HCT116 (cell line): ENCODE measurements at regions not wholly inside any gene's neighbourhood (a gene's known extent, or its start where the extent isn't known, plus 50 kb on each side); places are given as distances from the start of the nearest gene placed in this dataset.

Source experiments
- ATAC-seq: fragments of 200-7000 bp; cut with Tn5 transposase; 2 replicates; pipeline ENCODE4 v1.9.1; 2020; ENCODE audit warnings: mild to moderate bottlenecking, moderate library complexity
- BruUV-seq: library from RNA; stranded (reverse); fragments of 400-500 nt; replicated peaks from 2 replicates; lab custom pipeline; 2021; lab: Mats Ljungman, UMichigan
- CTCF ChIA-PET: fragments of 300-600 bp; sonication (Branson Sonifier 250); formaldehyde crosslinking; loops from one replicate; lab custom pipeline; 2021; ENCODE audit warnings: antibody characterized with exemption; lab: Charles Lee
- POLR2A ChIA-PET: fragments of 300-600, 350-600 bp; sonication (Branson Sonifier 250); formaldehyde crosslinking; loops from one replicate; lab custom pipeline; 2021; ENCODE audit warnings: antibody characterized with exemption; lab: Charles Lee
- RAD21 ChIA-PET, 2 experiments: fragments of 300-600 bp; sonication (Branson Sonifier 250); formaldehyde crosslinking; loops; one replicate each; lab custom pipeline; 2023; ENCODE audit warnings: low total read pairs in 2 of 2; ENCODE audit not compliant: uncharacterized antibody in 2 of 2, unreplicated experiment in 2 of 2, low non-redundant PET in 1 of 2; lab: Charles Lee
- DNase-seq: peaks from one replicate; pipeline ENCODE4 v3.0.0-alpha.2; 2010; ENCODE audit warnings: low read depth, low spot score
- H2AFZ ChIP-seq: fragments of 200-600 bp; shearing (Covaris generic), sonication (generic); 2 replicates; pipeline ENCODE4 v1.6.1; 2017; ENCODE audit warnings: low read depth, mixed run types, mixed read lengths, antibody characterized with exemption, low read length; ENCODE audit not compliant: poor library complexity, severe bottlenecking
- H3K27ac ChIP-seq: 2 replicates; pipeline ENCODE4 v1.5.1; 2012; ENCODE audit warnings: low read depth, low read length
- H3K27me3 ChIP-seq: fragments of 200-600 bp; sonication (generic); 2 replicates; pipeline ENCODE4 v1.6.1; 2016; ENCODE audit warnings: mixed run types, low read length, mixed read lengths; ENCODE audit not compliant: insufficient read depth
- H3K36me3 ChIP-seq, 2 experiments: fragments of 200-500 bp in 1 of 2; fragments of 200-600 bp in 1 of 2; sonication (Bioruptor generic) in 1 of 2; sonication (generic) in 1 of 2; 2 replicates each; pipeline versions ENCODE4 v1.5.1 to v1.6.1; 2014 to 2016; ENCODE audit warnings: low read length in 2 of 2, inconsistent platforms in 1 of 2, mixed read lengths in 1 of 2, mixed run types in 1 of 2; ENCODE audit not compliant: insufficient read depth in 2 of 2, control insufficient read depth in 1 of 2
- H3K4me1 ChIP-seq, 2 experiments: fragments of 200-600 bp in 1 of 2; sonication (generic) in 1 of 2; 2 replicates each; pipeline versions ENCODE4 v1.5.1 to v1.6.1; 2012 to 2017; ENCODE audit warnings: low read length in 2 of 2, inconsistent platforms in 1 of 2, mild to moderate bottlenecking in 1 of 2, mixed read lengths in 1 of 2, mixed run types in 1 of 2, moderate library complexity in 1 of 2; ENCODE audit not compliant: insufficient read depth in 2 of 2, control insufficient read depth in 1 of 2
- H3K4me2 ChIP-seq: fragments of 200-600 bp; sonication (generic); 2 replicates; pipeline ENCODE4 v1.6.1; 2017; ENCODE audit warnings: mixed run types, low read length, mixed read lengths
- H3K4me3 ChIP-seq, 2 experiments: fragments of 200-600 bp in 1 of 2; sonication (generic) in 1 of 2; replicated peaks in 1 of 2; 2 replicates each; pipeline ENCODE4 v1.5.1; 2011 to 2016; ENCODE audit warnings: low read length in 2 of 2, control low read depth in 1 of 2, low read depth in 1 of 2, mild to moderate bottlenecking in 1 of 2, mixed read lengths in 1 of 2, mixed run types in 1 of 2
- H3K79me2 ChIP-seq: fragments of 200-600 bp; sonication (generic); 2 replicates; pipeline ENCODE4 v1.6.1; 2017; ENCODE audit warnings: mild to moderate bottlenecking, mixed run types, low read length, moderate library complexity, mixed read lengths; ENCODE audit not compliant: insufficient read depth
- H3K9ac ChIP-seq: fragments of 200-600 bp; sonication (generic); 2 replicates; pipeline ENCODE4 v1.6.1; 2016; ENCODE audit warnings: low read length, mixed read lengths
- H3K9me2 ChIP-seq: fragments of 200-600 bp; sonication (generic), shearing (Covaris generic); 2 replicates; pipeline ENCODE4 v1.6.1; 2017; ENCODE audit warnings: mixed run types, mild to moderate bottlenecking, moderate library complexity; ENCODE audit not compliant: insufficient read depth
- H3K9me3 ChIP-seq, 2 experiments: fragments of 200-500 bp in 1 of 2; fragments of 200-600 bp in 1 of 2; sonication (Bioruptor generic) in 1 of 2; sonication (generic) in 1 of 2; 2 replicates each; pipeline ENCODE4 v1.6.1; 2014 to 2017; ENCODE audit warnings: low read length in 2 of 2, mixed read lengths in 2 of 2, inconsistent platforms in 1 of 2, low read depth in 1 of 2, mild to moderate bottlenecking in 1 of 2, mixed run types in 1 of 2, moderate library complexity in 1 of 2; ENCODE audit not compliant: control insufficient read depth in 1 of 2, insufficient read depth in 1 of 2
- H4K20me1 ChIP-seq: fragments of 200-600 bp; sonication (generic), shearing (Covaris generic); 2 replicates; pipeline ENCODE4 v1.6.1; 2017; ENCODE audit warnings: mixed run types, mild to moderate bottlenecking, moderate library complexity; ENCODE audit not compliant: insufficient read depth
- CEBPB ChIP-seq: IDR thresholded peaks from 2 replicates; pipeline ENCODE4 v1.6.1; 2012; ENCODE audit warnings: low read depth
- CTCF ChIP-seq, 3 experiments: fragments of 200-600 bp in 1 of 3; sonication (generic) in 1 of 3; IDR thresholded peaks in 2 of 3; conservative IDR thresholded peaks in 1 of 3; 2 replicates each; pipeline ENCODE4 v1.5.1; 2012 to 2017; ENCODE audit warnings: low read depth in 2 of 3, low read length in 2 of 3, antibody characterized with exemption in 1 of 3, borderline replicate concordance in 1 of 3, control low read depth in 1 of 3, mild to moderate bottlenecking in 1 of 3, mixed read lengths in 1 of 3, mixed run types in 1 of 3, moderate library complexity in 1 of 3; ENCODE audit not compliant: insufficient read depth in 1 of 3
- ELF1 ChIP-seq: IDR thresholded peaks from 2 replicates; pipeline ENCODE4 v1.6.1; 2012; ENCODE audit warnings: low read depth, borderline replicate concordance
- EZH2 ChIP-seq: fragments of 200-600 bp; sonication (generic); IDR thresholded peaks from 2 replicates; pipeline ENCODE4 v1.6.1; 2017; ENCODE audit warnings: antibody characterized with exemption, mixed run types
- JUND ChIP-seq: IDR thresholded peaks from 2 replicates; pipeline ENCODE4 v1.6.1; 2012
- POLR2A ChIP-seq: IDR thresholded peaks from 2 replicates; pipeline ENCODE4 v1.7.0; 2011; ENCODE audit warnings: borderline replicate concordance; ENCODE audit not compliant: insufficient read depth, insufficient read length; ENCODE audit errors: extremely low read depth
- POLR2AphosphoS5 ChIP-seq: IDR thresholded peaks from 2 replicates; pipeline ENCODE4 v1.6.1; 2011; ENCODE audit warnings: mild to moderate bottlenecking, low read depth, low read length, moderate library complexity
- RAD21 ChIP-seq: IDR thresholded peaks from 2 replicates; pipeline ENCODE4 v1.6.1; 2012; ENCODE audit warnings: low read depth, mild to moderate bottlenecking
- SP1 ChIP-seq: IDR thresholded peaks from 2 replicates; pipeline ENCODE4 v1.6.1; 2012; ENCODE audit warnings: low read depth
- TCF7L2 ChIP-seq: IDR thresholded peaks from 2 replicates; pipeline ENCODE4 v1.7.0; 2011; ENCODE audit warnings: borderline replicate concordance, inconsistent platforms; ENCODE audit not compliant: insufficient read depth, insufficient read length; ENCODE audit errors: extremely low read depth
- ZBTB33 ChIP-seq: IDR thresholded peaks from 2 replicates; pipeline ENCODE4 v1.6.1; 2011; ENCODE audit warnings: mild to moderate bottlenecking, low read length, moderate library complexity; ENCODE audit not compliant: insufficient replicate concordance; ENCODE audit errors: extremely low read depth
- intact Hi-C: fragments of 100-400 bp; cut with micrococcal nuclease; formaldehyde crosslinking; loops from 2 replicates; pipeline ENCODE4 v1.10.0; 2022
- TF ChIP-seq, protein P1 (sequence below): IDR thresholded peaks from 2 replicates; pipeline ENCODE4 v1.6.1; 2012

GRCh38 chr5:159779481-159779880 lies 136.8 kb upstream of the ADRA1B start:
- Histone ChIP-seq H3K4me2 (peak overlapping the region; percentile 60), H3K4me3 (no peak overlapping the region), H4K20me1 (no peaks in the 10 kb centered on the region), H2AFZ (peak overlapping the region; percentile 49), H3K9ac (no peak overlapping the region), H3K36me3 (no peaks in the 10 kb centered on the region), H3K27me3 (no peaks in the 10 kb centered on the region), H3K4me1 (peaks cover 2 to 45% of the 10 kb centered on the region in 2 experiments; a peak in 3 of 4 replicates), H3K9me3 (no peaks in the 10 kb centered on the region), H3K9me2 (no peaks in the 10 kb centered on the region), H3K27ac (no peak overlapping the region), H3K79me2 (no peaks in the 10 kb centered on the region)
- no TSS peak for BruUV-seq
- RAD21 ChIA-PET, result no interaction called here
- intact Hi-C loops, result loop anchor here (5.0 to 10.0 kb wide), 4 partner anchors 123 to 335 kb away; no protein-coding TSS in a partner anchor
- no peak for TF ChIP-seq JUND
- no peak for TF ChIP-seq POLR2AphosphoS5
- no peak for TF ChIP-seq TCF7L2
- CTCF ChIA-PET, result no interaction called here
- POLR2A ChIA-PET, result no interaction called here
- DNase-seq, result no peak
- ATAC-seq, result no peak

DNA sequence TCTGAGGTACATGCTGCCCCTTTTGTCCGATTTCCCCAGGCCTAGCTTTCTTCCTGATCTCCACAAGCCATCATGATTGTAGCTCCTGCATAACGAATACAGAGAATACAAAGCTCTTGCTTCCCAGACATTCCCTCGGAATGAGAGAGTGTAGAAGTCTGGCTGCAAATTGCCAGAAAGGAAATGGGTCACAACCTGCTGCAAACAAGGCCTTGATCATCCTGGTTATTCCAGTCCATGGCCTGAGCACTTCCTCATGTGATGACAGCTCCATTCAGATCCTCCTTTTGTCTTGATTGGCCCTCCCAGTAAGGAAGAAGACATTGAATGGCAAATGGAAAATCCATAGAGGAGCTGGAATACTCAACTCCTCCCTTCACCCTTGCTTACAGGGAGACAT lies 136.0 kb upstream of the ADRA1B start:
- RAD21 ChIA-PET, result no interaction called here
- no peak overlapping the region for H3K27ac ChIP-seq

More for the DNA sequence above, 136.0 kb upstream of the ADRA1B start:
- Histone ChIP-seq H3K9me2 (no peaks in the 10 kb centered on the region), H3K27me3 (no peaks in the 10 kb centered on the region), H3K79me2 (no peaks in the 10 kb centered on the region)
- intact Hi-C loops, result no loop called here
- TF ChIP-seq, protein P1, sequence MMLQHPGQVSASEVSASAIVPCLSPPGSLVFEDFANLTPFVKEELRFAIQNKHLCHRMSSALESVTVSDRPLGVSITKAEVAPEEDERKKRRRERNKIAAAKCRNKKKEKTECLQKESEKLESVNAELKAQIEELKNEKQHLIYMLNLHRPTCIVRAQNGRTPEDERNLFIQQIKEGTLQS, result no peak
- no peak for TF ChIP-seq POLR2A
- no peak for TF ChIP-seq SP1
- no peak for TF ChIP-seq CEBPB
- TF ChIP-seq JUND, result no peak
- TF ChIP-seq CTCF (IDR thresholded peaks at IDR 0.05 in 2 of 3, conservative IDR thresholded peaks at IDR 0.05 in 1 of 3; ENCODE audit: borderline replicate concordance in 1 of 3, insufficient read depth in 1 of 3, low read depth in 2 of 3, low read length in 2 of 3), result no peak
- no peak for TF ChIP-seq ELF1
- no peak for TF ChIP-seq ZBTB33
- no peak for TF ChIP-seq RAD21
- no peak for TF ChIP-seq EZH2
- TF ChIP-seq, all 23 proteins: peak for 0
- Histone ChIP-seq H3K4me1 (peaks cover 2 to 45% of the 10 kb centered on the region in 2 experiments; a peak in 3 of 4 replicates), H3K9me3 (no peaks in the 10 kb centered on the region), H2AFZ (no peak overlapping the region), H3K4me3 (no peak overlapping the region), H3K4me2 (no peak overlapping the region), H3K36me3 (no peaks in the 10 kb centered on the region), H3K9ac (no peak overlapping the region), H4K20me1 (no peaks in the 10 kb centered on the region)
- no TSS peak for BruUV-seq
- POLR2A ChIA-PET, result no interaction called here
- CTCF ChIA-PET, result no interaction called here
- ATAC-seq (no peak), DNase-seq (no peak)
